H9 (cell line): ENCODE measurements at regions not wholly inside any gene's neighbourhood (a gene's known extent, or its start where the extent isn't known, plus 50 kb on each side); places are given as distances from the start of the nearest gene placed in this dataset.

Experiments
- DNase-seq: peaks from one replicate; pipeline ENCODE4 v3.0.0-alpha.2; 2017
- H2AFZ ChIP-seq: one replicate; pipeline ENCODE4 v1.6.1; 2013; ENCODE audit warnings: mild to moderate bottlenecking, low read length, control low read depth, moderate library complexity
- H2AK5ac ChIP-seq: 2 replicates; pipeline ENCODE4 v1.6.1; 2013; ENCODE audit warnings: low read length, control low read depth, mixed read lengths; ENCODE audit not compliant: insufficient read length
- H2BK120ac ChIP-seq: one replicate; pipeline ENCODE4 v1.6.1; 2013; ENCODE audit warnings: low read depth, mild to moderate bottlenecking, low read length, control low read depth, inconsistent platforms; ENCODE audit not compliant: poor library complexity, severe bottlenecking
- H2BK12ac ChIP-seq: 2 replicates; pipeline ENCODE4 v1.6.1; 2013; ENCODE audit warnings: low read length, control low read depth, mixed read lengths, low read depth; ENCODE audit not compliant: insufficient read length
- H2BK15ac ChIP-seq: 2 replicates; pipeline ENCODE4 v1.6.1; 2013; ENCODE audit warnings: low read depth, low read length, control low read depth
- H2BK20ac ChIP-seq: one replicate; pipeline ENCODE4 v1.6.1; 2013; ENCODE audit warnings: low read depth, mild to moderate bottlenecking, low read length, control low read depth, inconsistent platforms; ENCODE audit not compliant: poor library complexity, severe bottlenecking
- H2BK5ac ChIP-seq: 2 replicates; pipeline ENCODE4 v1.6.1; 2013; ENCODE audit warnings: low read length, control low read depth, mixed read lengths; ENCODE audit not compliant: insufficient read length
- H3K14ac ChIP-seq: 2 replicates; pipeline ENCODE4 v1.6.1; 2013; ENCODE audit warnings: low read length, control low read depth; ENCODE audit not compliant: insufficient read depth
- H3K18ac ChIP-seq: 2 replicates; pipeline ENCODE4 v1.6.1; 2013; ENCODE audit warnings: low read depth, mild to moderate bottlenecking, mixed read lengths, low read length, control low read depth; ENCODE audit not compliant: insufficient read length
- H3K23ac ChIP-seq: 2 replicates; pipeline ENCODE4 v1.6.1; 2013; ENCODE audit warnings: low read length, control low read depth, mixed read lengths, low read depth; ENCODE audit not compliant: insufficient read length
- H3K23me2 ChIP-seq: 2 replicates; pipeline ENCODE4 v1.6.1; 2013; ENCODE audit warnings: low read depth, mild to moderate bottlenecking, mixed read lengths, low read length, control low read depth; ENCODE audit not compliant: insufficient read length, poor library complexity, severe bottlenecking
- H3K27ac ChIP-seq: 2 replicates; pipeline ENCODE4 v1.5.1; 2013; ENCODE audit warnings: low read length, control low read depth, mixed read lengths, low read depth; ENCODE audit not compliant: insufficient read length
- H3K27me3 ChIP-seq: 2 replicates; pipeline ENCODE4 v1.6.1; 2013; ENCODE audit warnings: low read length, control low read depth, inconsistent platforms; ENCODE audit not compliant: insufficient read depth
- H3K4ac ChIP-seq: 2 replicates; pipeline ENCODE4 v1.6.1; 2013; ENCODE audit warnings: low read depth, mild to moderate bottlenecking, control low read depth, inconsistent platforms, low read length, moderate library complexity
- H3K4me1 ChIP-seq: 2 replicates; pipeline ENCODE4 v1.6.1; 2013; ENCODE audit warnings: low read length, control low read depth, inconsistent platforms; ENCODE audit not compliant: insufficient read depth
- H3K4me2 ChIP-seq: 2 replicates; pipeline ENCODE4 v1.6.1; 2013; ENCODE audit warnings: low read length, control low read depth, mixed read lengths; ENCODE audit not compliant: insufficient read length, insufficient read depth
- H3K56ac ChIP-seq: 2 replicates; pipeline ENCODE4 v1.6.1; 2013; ENCODE audit warnings: low read depth, mild to moderate bottlenecking, mixed read lengths, low read length, control low read depth; ENCODE audit not compliant: insufficient read length
- H3K79me1 ChIP-seq: 2 replicates; pipeline ENCODE4 v1.6.1; 2013; ENCODE audit warnings: low read depth, mild to moderate bottlenecking, moderate library complexity, low read length, control low read depth, inconsistent platforms; ENCODE audit not compliant: insufficient read depth, poor library complexity, severe bottlenecking
- H3K79me2 ChIP-seq: 2 replicates; pipeline ENCODE4 v1.6.1; 2013; ENCODE audit warnings: low read length, control low read depth, inconsistent platforms; ENCODE audit not compliant: insufficient read depth
- H3K9ac ChIP-seq: 2 replicates; pipeline ENCODE4 v1.6.1; 2013; ENCODE audit warnings: low read length, control low read depth, mixed read lengths; ENCODE audit not compliant: insufficient read length; ENCODE audit errors: extremely low read depth
- H3K9me3 ChIP-seq: one replicate; pipeline ENCODE4 v1.6.1; 2013; ENCODE audit warnings: low read depth, low read length, inconsistent platforms; ENCODE audit not compliant: control insufficient read depth
- H3T11ph ChIP-seq: one replicate; pipeline ENCODE4 v1.6.1; 2013; ENCODE audit warnings: mild to moderate bottlenecking, low read length, control low read depth, inconsistent platforms
- H4K20me1 ChIP-seq: one replicate; pipeline ENCODE4 v1.6.1; 2013; ENCODE audit not compliant: control insufficient read depth, insufficient read length, insufficient read depth
- H4K5ac ChIP-seq: 2 replicates; pipeline ENCODE4 v1.6.1; 2013; ENCODE audit warnings: low read depth, mild to moderate bottlenecking, mixed read lengths, low read length, control low read depth; ENCODE audit not compliant: insufficient read length
- H4K8ac ChIP-seq: replicated peaks from 2 replicates; pipeline ENCODE4 v1.6.1; 2013; ENCODE audit warnings: low read length, control low read depth, mixed read lengths, low read depth; ENCODE audit not compliant: insufficient read length
- H4K91ac ChIP-seq: 2 replicates; pipeline ENCODE4 v1.6.1; 2013; ENCODE audit warnings: low read depth, mild to moderate bottlenecking, moderate library complexity, mixed read lengths, low read length, control low read depth; ENCODE audit not compliant: insufficient read length
- H3K27ac Mint-ChIP-seq, 3 experiments: 2 replicates in 2 of 3; 3 replicates in 1 of 3; pipeline ENCODE4 v1.8.0; 2020 to 2021; ENCODE audit warnings: mixed read lengths in 3 of 3, mild to moderate bottlenecking in 1 of 3, moderate library complexity in 1 of 3
- H3K27me3 Mint-ChIP-seq: 2 replicates; pipeline ENCODE4 v1.8.0; 2021; ENCODE audit warnings: low read depth, mild to moderate bottlenecking, moderate library complexity, mixed read lengths
- H3K36me3 Mint-ChIP-seq, 3 experiments: 2 replicates in 2 of 3; 3 replicates in 1 of 3; pipeline ENCODE4 v1.8.0; 2020 to 2021; ENCODE audit warnings: low read depth in 3 of 3, mixed read lengths in 3 of 3; ENCODE audit not compliant: insufficient read depth in 1 of 3
- H3K4me1 Mint-ChIP-seq, 2 experiments: 2 replicates each; pipeline ENCODE4 v1.8.0; 2020; ENCODE audit warnings: mixed read lengths in 2 of 2
- H3K4me3 Mint-ChIP-seq, 2 experiments: 2 replicates in 1 of 2; 3 replicates in 1 of 2; pipeline ENCODE4 v1.8.0; 2020 to 2021; ENCODE audit warnings: mild to moderate bottlenecking in 2 of 2, mixed read lengths in 2 of 2, moderate library complexity in 1 of 2
- H3K9me3 Mint-ChIP-seq, 2 experiments: 2 replicates in 1 of 2; 3 replicates in 1 of 2; pipeline ENCODE4 v1.8.0; 2020; ENCODE audit warnings: mild to moderate bottlenecking in 2 of 2, mixed read lengths in 2 of 2, moderate library complexity in 1 of 2
- CTCF ChIP-seq: fragments of 200-600 bp; sonication (generic); conservative IDR thresholded peaks from 3 replicates; pipeline ENCODE4 v1.8.0; 2021; ENCODE audit warnings: antibody characterized with exemption, mild to moderate bottlenecking
- WGBS: extraction: QIAGEN DNeasy Blood & Tissue Kit; methylation state at CpG from one replicate; pipeline ENCODE4 v1.1.7; 2013; ENCODE audit warnings: missing lambda C conversion rate, low lambda C conversion rate, mixed read lengths; ENCODE audit not compliant: insufficient read length; ENCODE audit errors: extremely low coverage; 5-methylcytosine and 5-hydroxymethylcytosine counted together

DNA sequence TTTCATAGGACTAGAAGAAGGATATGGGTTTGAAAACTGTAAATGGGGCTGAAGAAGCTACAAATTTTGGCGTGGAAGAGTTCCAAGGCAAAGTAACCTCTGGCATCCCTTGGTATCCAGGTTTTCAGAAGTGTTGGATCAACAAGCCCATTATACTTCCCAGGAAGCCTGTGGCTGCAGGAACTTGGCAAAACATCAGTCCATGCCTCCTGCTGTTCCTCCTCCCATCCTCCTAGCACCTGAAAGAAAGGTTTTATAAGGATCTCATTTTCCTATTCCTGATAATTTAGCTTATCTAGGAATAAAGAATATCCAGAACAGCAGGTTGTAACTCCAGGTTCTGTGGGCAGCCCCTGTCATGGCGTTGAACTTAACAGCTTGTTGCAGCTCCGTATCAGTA lies 72.5 kb upstream of the LPAR1 start:
- no peak overlapping the region for H3K23ac ChIP-seq
- H3K18ac ChIP-seq, result no peak overlapping the region
- no peak overlapping the region for H3K9ac ChIP-seq
- H3K9me3 Mint-ChIP-seq, result no peaks in the 10 kb centered on the region
- no peaks in the 10 kb centered on the region for H3K4me1 ChIP-seq
- H4K5ac ChIP-seq, result no peak overlapping the region
- no peak overlapping the region for H2AK5ac ChIP-seq
- no peak overlapping the region for H3K4me2 ChIP-seq
- H2BK5ac ChIP-seq, result no peak overlapping the region
- no peak overlapping the region for H3K4me3 Mint-ChIP-seq
- no peak overlapping the region for H3K4ac ChIP-seq
- no peak for TF ChIP-seq CTCF
- no peak overlapping the region for H4K8ac ChIP-seq
- H2AFZ ChIP-seq, result no peak overlapping the region
- H2BK20ac ChIP-seq, result no peak overlapping the region
- H3K27ac Mint-ChIP-seq, result no peak overlapping the region
- no CpG with 5 or more reads among the region's 3 CpGs for WGBS
- H3K56ac ChIP-seq, result no peak overlapping the region
- no peak overlapping the region for H3T11ph ChIP-seq
- no peak for DNase-seq
- no peaks in the 10 kb centered on the region for H4K20me1 ChIP-seq
- H3K27me3 ChIP-seq, result no peaks in the 10 kb centered on the region
- peaks cover 5% of the 10 kb centered on the region; the same call in 1 of the 2 replicates for H3K27me3 Mint-ChIP-seq
- H3K23me2 ChIP-seq, result no peaks in the 10 kb centered on the region
- no peak overlapping the region for H2BK12ac ChIP-seq
- H3K14ac ChIP-seq, result no peak overlapping the region
- H3K36me3 Mint-ChIP-seq, result no peaks in the 10 kb centered on the region; a peak in 1 of 7 replicates
- no peaks in the 10 kb centered on the region for H3K79me1 ChIP-seq
- no peak overlapping the region for H2BK120ac ChIP-seq
- no peak overlapping the region for H3K27ac ChIP-seq
- H2BK15ac ChIP-seq, result no peak overlapping the region
- H3K79me2 ChIP-seq, result no peaks in the 10 kb centered on the region
- H3K9me3 ChIP-seq, result no peaks in the 10 kb centered on the region
- H3K4me1 Mint-ChIP-seq, result peaks cover 11 to 14% of the 10 kb centered on the region in 2 experiments
- no peak overlapping the region for H4K91ac ChIP-seq
